GM18951 (cell line): ENCODE measurements at regions not wholly inside any gene's neighbourhood (a gene's known extent, or its start where the extent isn't known, plus 50 kb on each side); places are given as distances from the start of the nearest gene placed in this dataset.

Source experiments
- POLR2A ChIP-seq: IDR thresholded peaks from 4 replicates; pipeline ENCODE4 v1.6.1; 2011; ENCODE audit warnings: mild to moderate bottlenecking; ENCODE audit not compliant: insufficient read length, insufficient read depth; ENCODE audit errors: extremely low read depth
- in situ Hi-C: fragments of 300-500 bp; cut with MboI; formaldehyde crosslinking; loops from one replicate; pipeline ENCODE4 v1.12.0; 2022; ENCODE audit warnings: low sequenced_read_pairs, mixed read lengths, inconsistent platforms; ENCODE audit not compliant: unreplicated experiment

DNA sequence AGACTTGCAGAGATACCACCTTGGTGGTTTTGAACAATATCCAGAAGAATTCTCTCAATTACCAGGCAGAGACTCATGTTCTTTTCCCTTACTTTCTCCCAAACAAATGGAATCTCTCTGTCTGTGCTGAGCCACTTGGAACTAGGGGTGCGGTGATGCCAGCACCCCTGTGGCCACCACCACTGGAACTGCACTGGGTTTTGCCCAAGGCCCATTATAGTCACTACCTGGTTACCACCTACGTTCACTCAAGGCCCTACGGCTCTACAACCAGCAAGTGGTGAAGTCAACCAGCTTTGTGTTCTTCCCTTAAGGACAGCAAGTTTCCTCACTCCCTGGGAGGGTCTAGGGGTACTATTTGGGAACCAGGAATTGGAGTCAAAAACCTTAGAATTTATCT is 1183.7 kb downstream of the FSTL5 start:
- in situ Hi-C loops = no loop called here

DNA sequence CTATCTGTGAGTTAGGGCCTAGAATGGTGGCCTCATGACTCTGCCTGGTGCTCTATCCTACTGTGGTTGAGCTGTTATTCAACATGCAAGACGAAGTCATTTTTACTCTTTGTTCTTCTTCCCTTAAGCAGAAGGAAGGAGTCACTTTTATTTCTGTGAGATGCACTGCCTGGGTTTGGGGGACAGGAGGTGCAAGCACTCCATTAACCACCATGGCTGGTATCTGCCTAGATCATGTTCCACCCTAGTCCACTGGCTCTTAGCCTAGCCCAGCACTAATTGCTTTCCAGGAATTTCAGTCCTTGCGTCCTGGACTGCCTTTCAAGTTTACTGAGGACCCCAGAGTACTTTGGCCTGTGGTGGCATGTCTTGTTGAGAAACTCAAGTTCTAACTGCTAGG is 1182.7 kb downstream of the FSTL5 start:
- in situ Hi-C loops = no loop called here
- no peak for TF ChIP-seq POLR2A

More for the DNA sequence above, 1183.7 kb downstream of the FSTL5 start:
- TF ChIP-seq POLR2A = no peak

DNA sequence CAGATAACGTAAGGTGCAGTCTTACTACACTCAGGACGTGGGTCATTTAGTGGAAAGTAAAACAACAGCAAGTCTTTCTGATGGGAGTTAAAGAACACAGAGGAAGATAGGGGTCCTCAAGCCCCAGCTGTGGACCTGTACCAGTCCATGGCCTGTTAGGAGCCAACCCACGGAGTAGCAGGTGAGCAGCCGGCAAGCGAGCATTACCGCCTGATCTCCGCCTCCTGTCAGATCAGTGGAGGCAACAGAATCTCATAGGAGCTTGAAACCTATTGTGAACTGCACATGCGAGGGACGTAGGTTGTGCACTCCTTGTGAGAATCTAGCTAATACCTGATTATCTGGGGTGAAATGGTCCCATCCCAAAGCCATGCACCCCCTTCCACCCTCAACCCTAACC is 1180.8 kb downstream of the FSTL5 start:
- in situ Hi-C loops = no loop called here
- no peak for TF ChIP-seq POLR2A

DNA sequence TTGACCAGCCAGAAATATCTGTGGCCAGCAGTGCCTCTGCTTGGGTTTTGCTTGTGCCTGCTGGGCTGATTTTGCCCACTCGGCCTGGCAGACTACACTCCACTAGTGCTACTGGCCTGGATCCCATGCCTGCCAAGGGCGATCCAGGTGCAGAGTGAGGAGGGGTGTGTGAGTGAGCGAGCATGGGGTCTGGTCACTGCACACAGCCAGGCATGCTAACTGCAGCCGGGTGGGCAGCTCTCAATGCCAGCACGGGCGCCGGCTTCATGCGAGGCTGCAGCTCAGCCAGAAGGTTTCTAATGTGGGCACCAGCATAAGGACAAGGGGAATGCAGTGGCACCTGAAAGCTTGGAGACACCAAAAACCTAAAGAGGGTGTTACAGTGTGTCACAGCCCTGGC is 1161.4 kb downstream of the FSTL5 start:
- in situ Hi-C loops = no loop called here
- TF ChIP-seq POLR2A = no peak

DNA sequence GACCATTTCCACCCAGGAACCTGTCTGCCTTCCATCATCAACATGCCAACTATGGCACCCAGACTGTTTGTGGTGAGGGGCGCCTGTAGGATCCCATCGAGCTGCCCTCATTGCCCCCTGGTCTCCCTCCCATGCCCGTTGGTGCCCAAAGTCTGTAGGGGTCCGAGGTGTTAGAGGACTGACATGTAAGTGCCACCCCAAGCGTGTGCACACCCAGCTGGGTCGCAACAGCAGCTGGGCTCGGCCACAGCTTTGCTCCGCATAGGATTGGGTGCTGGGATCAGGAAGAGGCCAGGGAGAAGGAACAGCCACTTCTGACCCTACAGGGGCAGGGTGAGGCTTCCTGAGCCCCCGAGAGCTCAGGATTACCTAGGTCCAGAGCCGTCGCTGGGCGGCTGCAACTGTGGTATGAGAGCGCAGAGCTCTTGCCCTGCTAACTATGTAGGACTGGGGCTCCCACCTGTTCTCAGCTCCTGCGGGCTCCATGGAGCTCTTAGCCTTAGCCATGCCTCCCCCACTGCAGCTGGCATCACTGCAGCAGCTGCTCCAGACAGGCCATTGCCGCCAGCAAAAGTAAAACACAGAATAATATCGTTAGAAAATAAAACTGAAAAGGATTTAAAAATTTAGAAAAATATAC is 1160.3 kb downstream of the FSTL5 start:
- in situ Hi-C loops = no loop called here
- no peak for TF ChIP-seq POLR2A

DNA sequence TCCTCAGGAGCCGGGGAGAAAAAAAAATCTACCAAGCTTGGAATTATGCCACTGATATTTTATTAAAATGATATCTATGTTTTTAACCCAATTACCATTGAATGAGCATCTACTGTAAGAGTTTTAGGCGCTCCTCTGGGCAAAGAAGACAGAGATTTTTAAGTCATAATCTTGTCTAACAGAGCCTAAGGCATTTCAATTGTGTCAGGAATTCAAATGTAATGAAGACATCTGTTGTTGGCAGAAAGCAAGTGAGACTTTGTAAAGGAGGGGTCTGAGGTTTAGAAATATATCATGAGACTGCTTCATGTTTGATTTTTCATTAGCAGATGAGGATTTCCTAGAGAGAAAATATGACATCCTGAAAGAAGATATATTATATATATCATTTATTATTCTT is 1158.1 kb downstream of the FSTL5 start:
- in situ Hi-C loops = no loop called here
- TF ChIP-seq POLR2A = no peak

DNA sequence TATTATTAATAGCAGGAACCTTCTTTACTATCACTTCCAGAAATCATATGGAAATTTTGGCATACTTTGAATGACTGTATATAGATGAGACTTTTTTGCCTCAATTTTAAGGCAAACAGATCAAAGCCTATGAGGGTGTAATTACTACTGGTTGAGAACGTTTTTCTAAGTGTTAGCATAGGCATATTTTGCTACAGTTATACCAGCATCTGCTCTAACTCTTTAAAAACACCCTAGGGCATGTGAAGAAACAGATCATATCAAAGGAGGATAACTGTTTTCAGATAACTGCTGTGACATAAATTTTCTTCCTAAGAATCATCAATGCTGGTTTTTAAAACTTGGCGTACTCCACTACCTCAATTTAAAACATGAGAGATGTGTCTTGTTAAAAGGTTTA is 1155.3 kb downstream of the FSTL5 start:
- in situ Hi-C loops = no loop called here
- no peak for TF ChIP-seq POLR2A

DNA sequence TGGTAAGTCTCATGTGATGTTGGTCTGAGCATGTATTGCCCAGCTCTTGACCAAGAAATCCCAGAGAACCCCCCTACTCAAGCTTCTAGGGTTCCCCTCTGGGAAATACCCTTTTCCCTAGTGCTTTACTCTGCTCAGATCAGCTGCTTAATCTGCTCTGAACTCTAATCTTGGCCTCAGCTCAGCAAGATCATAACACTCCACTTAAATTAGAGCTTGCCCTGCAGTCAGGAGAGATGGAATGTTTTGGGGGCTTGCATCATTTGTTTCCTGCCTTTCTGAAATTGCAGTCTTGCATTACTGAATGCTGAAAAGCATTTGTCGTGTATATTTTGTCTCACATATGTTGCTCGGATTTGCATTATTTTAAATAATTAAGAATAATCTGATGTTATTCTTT is 1153.6 kb downstream of the FSTL5 start:
- TF ChIP-seq POLR2A = no peak
- in situ Hi-C loops = no loop called here
